RWPE1 (cell line): ENCODE measurements at regions not wholly inside any gene's neighbourhood (a gene's known extent, or its start where the extent isn't known, plus 50 kb on each side); places are given as distances from the start of the nearest gene placed in this dataset.

Experiments used
- CTCF ChIA-PET: fragments of 350-600 bp; sonication (Branson Sonifier 250); formaldehyde crosslinking; extraction: SDS; loops from one replicate; lab custom pipeline; 2021; lab: Yijun Ruan, JAX
- POLR2A ChIA-PET: fragments of 400-600 bp; formaldehyde crosslinking; extraction: SDS; loops from one replicate; lab custom pipeline; 2020; ENCODE audit warnings: antibody characterized with exemption; ENCODE audit not compliant: low non-redundant PET; lab: Yijun Ruan, JAX
- DNase-seq: peaks from one replicate; pipeline ENCODE4 v3.0.0; 2012; ENCODE audit warnings: low spot score
- H3K27ac ChIP-seq: fragments of 450-650 bp; 2 replicates; pipeline ENCODE4 v1.5.1; 2017
- CTCF ChIP-seq: fragments of 450-650 bp; conservative IDR thresholded peaks from 2 replicates; pipeline ENCODE4 v1.5.1; 2017; ENCODE audit warnings: low read depth, mild to moderate bottlenecking

- no peak overlapping the region for H3K27ac ChIP-seq
- POLR2A ChIA-PET, result no interaction called here
- CTCF ChIA-PET, result no interaction called here
- no peak for DNase-seq
- no peak for TF ChIP-seq CTCF
These were observed 50.4 kb downstream of the ZBTB38 start for GRCh38 chr3:141418751-141419150.

- CTCF ChIA-PET, result interaction anchor here (0.6 to 1.0 kb wide), 2 partner anchors 9 to 108 kb away, joined by 3 to 6 read pairs; no protein-coding TSS in a partner anchor
These were observed 51.6 kb downstream of the ZBTB38 start for GRCh38 chr3:141419946-141420345.

GRCh38 chr3:141421186-141421585 lies 52.9 kb downstream of the ZBTB38 start:
- no peak for TF ChIP-seq CTCF
- CTCF ChIA-PET, result no interaction called here

More at GRCh38 chr3:141419946-141420345, 51.6 kb downstream of the ZBTB38 start:
- no peak for DNase-seq
- no peak for TF ChIP-seq CTCF
- POLR2A ChIA-PET, result interaction anchor here (0.5 kb wide), 2 partner anchors 22 to 489 kb away, joined by 3 read pairs; no protein-coding TSS in a partner anchor
- no peak overlapping the region for H3K27ac ChIP-seq

GRCh38 chr3:141421639-141422319 lies 53.5 kb downstream of the ZBTB38 start:
- CTCF ChIA-PET, result interaction anchor here (0.6 kb wide), 1 partner anchor 1595 kb away, joined by 3 read pairs; no protein-coding TSS in a partner anchor
- no peak for TF ChIP-seq CTCF
- DNase-seq, result no peak
- H3K27ac ChIP-seq, result no peak overlapping the region; the same call in 1 of the 2 replicates
- POLR2A ChIA-PET, result no interaction called here

More at GRCh38 chr3:141421186-141421585, 52.9 kb downstream of the ZBTB38 start:
- no peak for DNase-seq
- no peak overlapping the region for H3K27ac ChIP-seq
- POLR2A ChIA-PET, result no interaction called here

GRCh38 chr3:141422961-141423582 lies 54.8 kb downstream of the ZBTB38 start:
- H3K27ac ChIP-seq, result no peak overlapping the region
- no peak for DNase-seq
- POLR2A ChIA-PET, result no interaction called here
- CTCF ChIA-PET, result interaction anchor here (0.6 kb wide), 1 partner anchor 11 kb away, joined by 5 read pairs; no protein-coding TSS in a partner anchor
- TF ChIP-seq CTCF, result no peak

GRCh38 chr3:141425523-141426233 lies 57.4 kb downstream of the ZBTB38 start:
- no peak for DNase-seq
- TF ChIP-seq CTCF, result no peak
- ChIA-PET POLR2A (no interaction called here), CTCF (interaction anchor here (1.4 kb wide), 1 partner anchor 10 kb away, joined by 5 read pairs; no protein-coding TSS in a partner anchor)
- 0 out of 2 replicates have a peak overlapping the region, but pooled peaks have one; percentile 32 for H3K27ac ChIP-seq
